Chondrocyte (in vitro differentiated cells): ENCODE measurements at regions not wholly inside any gene's neighbourhood (a gene's known extent, or its start where the extent isn't known, plus 50 kb on each side); places are given as distances from the start of the nearest gene placed in this dataset.

ENCODE experiments used
- DNase-seq: peaks from one replicate; pipeline ENCODE4 v3.0.0; 2021; ENCODE audit warnings: mixed read lengths, low spot score
- H3K27ac Mint-ChIP-seq: one replicate; pipeline ENCODE4 v1.8.0; 2021; ENCODE audit warnings: mild to moderate bottlenecking, moderate library complexity, mixed read lengths; ENCODE audit not compliant: unreplicated experiment
- H3K27me3 Mint-ChIP-seq: 2 replicates; pipeline ENCODE4 v1.8.0; 2021; ENCODE audit warnings: low read depth, mixed read lengths
- H3K36me3 Mint-ChIP-seq: 2 replicates; pipeline ENCODE4 v1.8.0; 2021; ENCODE audit warnings: low read depth, mixed read lengths
- H3K4me1 Mint-ChIP-seq: 2 replicates; pipeline ENCODE4 v1.8.0; 2021; ENCODE audit warnings: low read depth, mild to moderate bottlenecking, mixed read lengths
- H3K4me3 Mint-ChIP-seq: one replicate; pipeline ENCODE4 v1.8.0; 2021; ENCODE audit warnings: mild to moderate bottlenecking, moderate library complexity, mixed read lengths; ENCODE audit not compliant: unreplicated experiment
- H3K9me3 Mint-ChIP-seq: 2 replicates; pipeline ENCODE4 v1.8.0; 2021; ENCODE audit warnings: low read depth, mixed read lengths
- TF ChIP-seq, protein P1 (sequence below): fragments of 200-600 bp; sonication (generic); IDR thresholded peaks from 2 replicates; pipeline ENCODE4 v1.5.0; 2021; ENCODE audit warnings: antibody characterized with exemption, mild to moderate bottlenecking, moderate library complexity

DNA sequence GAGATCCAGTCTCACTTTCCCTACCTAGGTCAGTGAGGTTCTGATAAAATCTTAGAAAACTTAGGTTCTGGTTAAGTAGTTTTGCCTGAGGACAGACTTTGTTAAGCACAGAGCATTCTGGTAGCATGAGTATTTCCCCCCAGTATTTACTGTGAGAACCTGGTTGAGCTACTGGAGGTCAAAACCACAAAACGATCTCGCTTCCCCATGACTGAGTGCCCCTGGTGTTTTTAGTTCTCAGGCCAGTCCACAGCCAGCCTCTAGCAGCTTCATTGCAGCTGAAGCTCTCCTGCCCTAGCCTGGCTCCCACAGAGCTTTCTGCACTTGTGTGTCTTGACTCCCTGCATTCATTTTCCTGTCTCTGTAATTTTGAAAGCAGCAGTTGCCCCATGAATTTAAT, 1138.2 kb downstream of the UQCRFS1 start:
- H3K4me3 Mint-ChIP-seq, result no peak overlapping the region
- no peaks in the 10 kb centered on the region for H3K36me3 Mint-ChIP-seq
- H3K9me3 Mint-ChIP-seq, result no peaks in the 10 kb centered on the region
- TF ChIP-seq, protein P1, sequence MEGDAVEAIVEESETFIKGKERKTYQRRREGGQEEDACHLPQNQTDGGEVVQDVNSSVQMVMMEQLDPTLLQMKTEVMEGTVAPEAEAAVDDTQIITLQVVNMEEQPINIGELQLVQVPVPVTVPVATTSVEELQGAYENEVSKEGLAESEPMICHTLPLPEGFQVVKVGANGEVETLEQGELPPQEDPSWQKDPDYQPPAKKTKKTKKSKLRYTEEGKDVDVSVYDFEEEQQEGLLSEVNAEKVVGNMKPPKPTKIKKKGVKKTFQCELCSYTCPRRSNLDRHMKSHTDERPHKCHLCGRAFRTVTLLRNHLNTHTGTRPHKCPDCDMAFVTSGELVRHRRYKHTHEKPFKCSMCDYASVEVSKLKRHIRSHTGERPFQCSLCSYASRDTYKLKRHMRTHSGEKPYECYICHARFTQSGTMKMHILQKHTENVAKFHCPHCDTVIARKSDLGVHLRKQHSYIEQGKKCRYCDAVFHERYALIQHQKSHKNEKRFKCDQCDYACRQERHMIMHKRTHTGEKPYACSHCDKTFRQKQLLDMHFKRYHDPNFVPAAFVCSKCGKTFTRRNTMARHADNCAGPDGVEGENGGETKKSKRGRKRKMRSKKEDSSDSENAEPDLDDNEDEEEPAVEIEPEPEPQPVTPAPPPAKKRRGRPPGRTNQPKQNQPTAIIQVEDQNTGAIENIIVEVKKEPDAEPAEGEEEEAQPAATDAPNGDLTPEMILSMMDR, result no peak
- H3K27me3 Mint-ChIP-seq, result peaks cover 6% of the 10 kb centered on the region
- no peak for DNase-seq
- no peaks in the 10 kb centered on the region for H3K4me1 Mint-ChIP-seq
- no peak overlapping the region for H3K27ac Mint-ChIP-seq

DNA sequence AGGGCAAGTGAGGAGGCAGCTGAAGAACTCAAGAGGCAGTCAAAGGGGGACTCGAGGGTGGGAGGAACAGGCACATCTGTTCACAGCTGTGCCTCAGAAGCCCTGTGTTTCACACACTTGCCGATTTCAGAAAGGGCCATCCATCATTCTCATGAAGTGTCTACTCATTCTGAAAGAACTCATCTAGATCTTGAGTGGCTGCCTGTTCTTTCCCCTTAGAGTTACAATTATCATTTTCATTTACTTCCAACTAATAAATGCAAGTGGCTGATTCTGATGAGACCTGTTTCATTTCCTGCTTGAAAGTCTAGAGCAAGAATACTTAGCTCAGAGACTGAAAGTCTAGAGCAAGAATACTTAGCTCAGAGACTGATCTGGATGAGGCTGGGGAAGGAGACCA, 1145.1 kb downstream of the UQCRFS1 start:
- Mint-ChIP-seq H3K4me3 (no peak overlapping the region), H3K4me1 (peaks cover 15% of the 10 kb centered on the region), H3K9me3 (peaks cover 8% of the 10 kb centered on the region)

GRCh38 chr19:28066988-28067387, 1146.0 kb downstream of the UQCRFS1 start:
- no peak overlapping the region for H3K4me3 Mint-ChIP-seq
- H3K36me3 Mint-ChIP-seq, result no peaks in the 10 kb centered on the region
- no peaks in the 10 kb centered on the region for H3K27me3 Mint-ChIP-seq
- peaks cover 8% of the 10 kb centered on the region for H3K9me3 Mint-ChIP-seq
- H3K27ac Mint-ChIP-seq, result no peak overlapping the region
- TF ChIP-seq, protein P1, result no peak
- DNase-seq, result no peak
- peaks cover 15% of the 10 kb centered on the region for H3K4me1 Mint-ChIP-seq

More for the DNA sequence above, 1145.1 kb downstream of the UQCRFS1 start:
- Mint-ChIP-seq H3K36me3 (no peaks in the 10 kb centered on the region), H3K27ac (no peak overlapping the region), H3K27me3 (no peaks in the 10 kb centered on the region)
- TF ChIP-seq, protein P1, result no peak
- DNase-seq, result no peak

- peaks cover 8% of the 10 kb centered on the region for H3K9me3 Mint-ChIP-seq
- TF ChIP-seq, protein P1, result no peak
- no peak overlapping the region for H3K4me3 Mint-ChIP-seq
- no peaks in the 10 kb centered on the region for H3K36me3 Mint-ChIP-seq
- peaks cover 15% of the 10 kb centered on the region for H3K4me1 Mint-ChIP-seq
- DNase-seq, result no peak
- no peak overlapping the region for H3K27ac Mint-ChIP-seq
- H3K27me3 Mint-ChIP-seq, result no peaks in the 10 kb centered on the region
Observed at GRCh38 chr19:28066161-28066560, 1146.8 kb downstream of the UQCRFS1 start.

- H3K27ac Mint-ChIP-seq, result no peak overlapping the region
- peaks cover 8% of the 10 kb centered on the region for H3K9me3 Mint-ChIP-seq
- DNase-seq, result no peak
- H3K4me3 Mint-ChIP-seq, result no peak overlapping the region
- peaks cover 15% of the 10 kb centered on the region for H3K4me1 Mint-ChIP-seq
- H3K27me3 Mint-ChIP-seq, result no peaks in the 10 kb centered on the region
- no peaks in the 10 kb centered on the region for H3K36me3 Mint-ChIP-seq
- TF ChIP-seq, protein P1, result no peak
Observed at GRCh38 chr19:28065026-28065425, 1147.9 kb downstream of the UQCRFS1 start.
